ENCODE measurements at regions not wholly inside any gene's neighbourhood (a gene's known extent, or its start where the extent isn't known, plus 50 kb on each side); places are given as distances from the start of the nearest gene placed in this dataset.

- H3K4me3 ChIP-seq (ENCODE audit: low read depth, low read length): no peak overlapping the region
- H3K27me3 ChIP-seq (replicated peaks; ENCODE audit: control insufficient read depth, insufficient read depth, low read length): no peaks in the 10 kb centered on the region
- POLR2A ChIA-PET: no interaction called here
- intact Hi-C loops (cut with micrococcal nuclease; ENCODE audit: unreplicated experiment): no loop called here
- CTCF ChIA-PET: no interaction called here
- no peaks in the 10 kb centered on the region for H3K36me3 ChIP-seq (ENCODE audit: control insufficient read depth, insufficient read depth, low read length)
- H3K36me3 Mint-ChIP-seq (ENCODE audit: insufficient read depth, unreplicated experiment): no peaks in the 10 kb centered on the region
- no peaks in the 10 kb centered on the region for H3K27me3 Mint-ChIP-seq (ENCODE audit: insufficient read depth, unreplicated experiment)
- no peak for TF ChIP-seq CTCF (IDR thresholded peaks at IDR 0.05; ENCODE audit: insufficient read depth in 1 of 2, low read depth in 1 of 2, low read length in 1 of 2, severe bottlenecking in 1 of 2, unreplicated experiment in 1 of 2)
- no peak overlapping the region for H3K4me3 Mint-ChIP-seq (ENCODE audit: unreplicated experiment)
- no peak overlapping the region for H3K27ac Mint-ChIP-seq (ENCODE audit: unreplicated experiment)
- peaks cover 6% of the 10 kb centered on the region for H3K4me1 ChIP-seq
- H3K9me3 ChIP-seq: peaks cover 2% of the 10 kb centered on the region; the same call in 1 of the 2 replicates
- H3K9me3 Mint-ChIP-seq (ENCODE audit: unreplicated experiment): peaks cover 19% of the 10 kb centered on the region
- peaks cover 4% of the 10 kb centered on the region for H3K4me1 Mint-ChIP-seq (ENCODE audit: low read depth, unreplicated experiment)
- DNase-seq: no peak
- no TSS peak for BruUV-seq (replicated peaks)
These were observed 205.1 kb upstream of the MAF start for GRCh38 chr16:79805621-79806020.

GRCh38 chr16:79801646-79802045, 201.1 kb upstream of the MAF start:
- Mint-ChIP-seq H3K27me3 (ENCODE audit: insufficient read depth, unreplicated experiment) (no peaks in the 10 kb centered on the region), H3K36me3 (ENCODE audit: insufficient read depth, unreplicated experiment) (no peaks in the 10 kb centered on the region), H3K9me3 (ENCODE audit: unreplicated experiment) (no peaks in the 10 kb centered on the region), H3K4me1 (ENCODE audit: low read depth, unreplicated experiment) (no peaks in the 10 kb centered on the region), H3K4me3 (ENCODE audit: unreplicated experiment) (no peak overlapping the region), H3K27ac (ENCODE audit: unreplicated experiment) (no peak overlapping the region)
- no TSS peak for BruUV-seq (replicated peaks)
- Histone ChIP-seq H3K36me3 (ENCODE audit: control insufficient read depth, insufficient read depth, low read length) (no peaks in the 10 kb centered on the region), H3K27me3 (replicated peaks; ENCODE audit: control insufficient read depth, insufficient read depth, low read length) (no peaks in the 10 kb centered on the region), H3K4me1 (no peaks in the 10 kb centered on the region), H3K9me3 (no peaks in the 10 kb centered on the region), H3K4me3 (ENCODE audit: low read depth, low read length) (no peak overlapping the region)
- no peak for TF ChIP-seq CTCF (IDR thresholded peaks at IDR 0.05; ENCODE audit: insufficient read depth in 1 of 2, low read depth in 1 of 2, low read length in 1 of 2, severe bottlenecking in 1 of 2, unreplicated experiment in 1 of 2)
- DNase-seq: no peak
- intact Hi-C loops (cut with micrococcal nuclease; ENCODE audit: unreplicated experiment): no loop called here
- ChIA-PET POLR2A (no interaction called here), CTCF (interaction anchor here (0.5 kb wide), 1 partner anchor 514 kb away, joined by 3 read pairs; no protein-coding TSS in a partner anchor)

- intact Hi-C loops (cut with micrococcal nuclease; ENCODE audit: unreplicated experiment): no loop called here
- Histone ChIP-seq H3K27me3 (replicated peaks; ENCODE audit: control insufficient read depth, insufficient read depth, low read length) (no peaks in the 10 kb centered on the region), H3K4me3 (ENCODE audit: low read depth, low read length) (no peak overlapping the region), H3K9me3 (no peaks in the 10 kb centered on the region), H3K4me1 (no peaks in the 10 kb centered on the region), H3K36me3 (ENCODE audit: control insufficient read depth, insufficient read depth, low read length) (no peaks in the 10 kb centered on the region)
- Mint-ChIP-seq H3K4me3 (ENCODE audit: unreplicated experiment) (no peak overlapping the region), H3K4me1 (ENCODE audit: low read depth, unreplicated experiment) (no peaks in the 10 kb centered on the region), H3K36me3 (ENCODE audit: insufficient read depth, unreplicated experiment) (no peaks in the 10 kb centered on the region), H3K27me3 (ENCODE audit: insufficient read depth, unreplicated experiment) (no peaks in the 10 kb centered on the region), H3K27ac (ENCODE audit: unreplicated experiment) (no peak overlapping the region), H3K9me3 (ENCODE audit: unreplicated experiment) (no peaks in the 10 kb centered on the region)
- CTCF ChIA-PET: interaction anchor here (1.2 kb wide), 1 partner anchor 13 kb away, joined by 4 read pairs; no protein-coding TSS in a partner anchor
- no peak for DNase-seq
- no TSS peak for BruUV-seq (replicated peaks)
- POLR2A ChIA-PET: no interaction called here
- TF ChIP-seq CTCF (IDR thresholded peaks at IDR 0.05; ENCODE audit: insufficient read depth in 1 of 2, low read depth in 1 of 2, low read length in 1 of 2, severe bottlenecking in 1 of 2, unreplicated experiment in 1 of 2): no peak
These were observed 199.6 kb upstream of the MAF start for GRCh38 chr16:79800016-79800608.

All from Caco-2 (cell line).